Activated CD8-positive, alpha-beta T cell treated with anti-CD3 and anti-CD28 coated beads for 36 hours (primary cell): ENCODE measurements at regions not wholly inside any gene's neighbourhood (a gene's known extent, or its start where the extent isn't known, plus 50 kb on each side); places are given as distances from the start of the nearest gene placed in this dataset.

ENCODE experiments used
- ATAC-seq: fragments of 200-7000 bp; cut with Tn5 transposase; one replicate; pipeline ENCODE4 v1.10.0; 2021; ENCODE audit warnings: mild to moderate bottlenecking, moderate library complexity
- CTCF ChIA-PET: fragments of 350-600 bp; sonication (Branson Sonifier 250); formaldehyde crosslinking; loops from one replicate; lab custom pipeline; 2021; ENCODE audit warnings: antibody characterized with exemption; lab: Charles Lee
- POLR2A ChIA-PET: fragments of 350-600 bp; sonication (Branson Sonifier 250); formaldehyde crosslinking; loops from one replicate; lab custom pipeline; 2021; ENCODE audit warnings: antibody characterized with exemption; lab: Charles Lee
- DNase-seq: peaks from one replicate; pipeline ENCODE4 v3.0.0-alpha.2; 2020
- H3K27ac Mint-ChIP-seq: one replicate; pipeline ENCODE4 v1.8.0; 2021; ENCODE audit warnings: mild to moderate bottlenecking, mixed read lengths
- H3K27me3 Mint-ChIP-seq: one replicate; pipeline ENCODE4 v1.8.0; 2021; ENCODE audit warnings: mixed read lengths
- H3K36me3 Mint-ChIP-seq: one replicate; pipeline ENCODE4 v1.8.0; 2021; ENCODE audit warnings: low read depth, mixed read lengths
- H3K4me1 Mint-ChIP-seq: one replicate; pipeline ENCODE4 v1.8.0; 2021; ENCODE audit warnings: low read depth, mixed read lengths
- H3K4me3 Mint-ChIP-seq: one replicate; pipeline ENCODE4 v1.8.0; 2021; ENCODE audit warnings: mild to moderate bottlenecking, moderate library complexity, mixed read lengths
- H3K9me3 Mint-ChIP-seq: one replicate; pipeline ENCODE4 v1.8.0; 2021; ENCODE audit warnings: mixed read lengths
- intact Hi-C: fragments of 100-400 bp; cut with micrococcal nuclease; formaldehyde crosslinking; loops from one replicate; pipeline ENCODE4 v1.10.0; 2022
- TF ChIP-seq, protein P1 (sequence below): fragments of 200-600 bp; IDR thresholded peaks from one replicate; pipeline ENCODE4 v1.8.0; 2022; ENCODE audit warnings: antibody characterized with exemption, mild to moderate bottlenecking

DNA sequence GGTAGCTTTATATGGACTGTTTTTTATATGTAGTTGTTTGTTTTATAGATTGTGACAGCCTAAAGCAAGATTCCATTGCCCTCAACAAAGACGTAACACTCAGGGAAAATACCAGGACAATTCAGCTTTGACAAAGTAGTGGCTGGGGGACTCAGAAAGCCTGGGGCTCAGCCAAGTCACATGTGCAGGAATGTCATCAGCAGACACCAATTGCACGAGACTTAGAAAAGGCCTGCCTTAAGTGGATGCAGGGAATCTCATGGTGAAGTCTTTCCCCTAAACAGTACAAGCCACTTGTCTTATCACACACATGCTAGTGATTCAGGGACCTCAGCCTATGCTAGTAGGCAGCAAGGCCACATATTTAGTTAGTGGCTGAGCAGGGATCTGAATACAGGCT, 381.8 kb upstream of the THBS1 start:
- ChIA-PET CTCF (no interaction called here), POLR2A (no interaction called here)
- Mint-ChIP-seq H3K4me3 (no peak overlapping the region), H3K9me3 (no peaks in the 10 kb centered on the region), H3K4me1 (no peaks in the 10 kb centered on the region), H3K27ac (no peak overlapping the region), H3K36me3 (no peaks in the 10 kb centered on the region), H3K27me3 (peaks cover 6% of the 10 kb centered on the region)
- DNase-seq = no peak
- no peak for ATAC-seq
- intact Hi-C loops = no loop called here
- TF ChIP-seq, protein P1, sequence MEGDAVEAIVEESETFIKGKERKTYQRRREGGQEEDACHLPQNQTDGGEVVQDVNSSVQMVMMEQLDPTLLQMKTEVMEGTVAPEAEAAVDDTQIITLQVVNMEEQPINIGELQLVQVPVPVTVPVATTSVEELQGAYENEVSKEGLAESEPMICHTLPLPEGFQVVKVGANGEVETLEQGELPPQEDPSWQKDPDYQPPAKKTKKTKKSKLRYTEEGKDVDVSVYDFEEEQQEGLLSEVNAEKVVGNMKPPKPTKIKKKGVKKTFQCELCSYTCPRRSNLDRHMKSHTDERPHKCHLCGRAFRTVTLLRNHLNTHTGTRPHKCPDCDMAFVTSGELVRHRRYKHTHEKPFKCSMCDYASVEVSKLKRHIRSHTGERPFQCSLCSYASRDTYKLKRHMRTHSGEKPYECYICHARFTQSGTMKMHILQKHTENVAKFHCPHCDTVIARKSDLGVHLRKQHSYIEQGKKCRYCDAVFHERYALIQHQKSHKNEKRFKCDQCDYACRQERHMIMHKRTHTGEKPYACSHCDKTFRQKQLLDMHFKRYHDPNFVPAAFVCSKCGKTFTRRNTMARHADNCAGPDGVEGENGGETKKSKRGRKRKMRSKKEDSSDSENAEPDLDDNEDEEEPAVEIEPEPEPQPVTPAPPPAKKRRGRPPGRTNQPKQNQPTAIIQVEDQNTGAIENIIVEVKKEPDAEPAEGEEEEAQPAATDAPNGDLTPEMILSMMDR = no peak

DNA sequence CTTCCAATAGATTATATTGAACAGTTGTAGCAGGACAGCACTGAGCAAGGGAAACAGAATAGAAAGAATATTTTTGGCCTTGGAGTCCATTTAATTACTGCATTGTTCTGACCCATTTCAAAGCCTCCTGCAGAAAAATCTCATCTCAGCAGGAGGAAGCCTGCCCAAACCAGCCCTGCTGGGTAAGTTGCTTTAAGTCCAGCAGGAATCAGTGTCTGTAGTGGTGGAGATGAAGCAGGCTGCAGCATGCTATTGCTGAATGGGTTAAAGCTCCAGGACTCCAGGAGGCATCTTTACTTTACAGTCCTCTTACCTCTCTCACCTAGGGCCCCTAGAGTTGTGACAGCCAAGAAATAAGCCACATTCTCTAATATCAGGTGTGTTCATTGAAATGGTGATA, 380.3 kb upstream of the THBS1 start:
- TF ChIP-seq, protein P1 = no peak
- ATAC-seq = no peak
- ChIA-PET POLR2A (no interaction called here), CTCF (interaction anchor here (1.2 kb wide), 1 partner anchor 32 kb away, joined by 3 read pairs; no protein-coding TSS in a partner anchor)
- DNase-seq = no peak
- no peak overlapping the region for H3K4me3 Mint-ChIP-seq
- no peak overlapping the region for H3K27ac Mint-ChIP-seq
- no peaks in the 10 kb centered on the region for H3K36me3 Mint-ChIP-seq
- no peaks in the 10 kb centered on the region for H3K4me1 Mint-ChIP-seq
- no peaks in the 10 kb centered on the region for H3K9me3 Mint-ChIP-seq
- peaks cover 7% of the 10 kb centered on the region for H3K27me3 Mint-ChIP-seq
- intact Hi-C loops = no loop called here

- Mint-ChIP-seq H3K4me1 (no peaks in the 10 kb centered on the region), H3K27me3 (peaks cover 10% of the 10 kb centered on the region), H3K27ac (no peak overlapping the region), H3K4me3 (no peak overlapping the region), H3K9me3 (no peaks in the 10 kb centered on the region), H3K36me3 (no peaks in the 10 kb centered on the region)
- TF ChIP-seq, protein P1 = no peak
- CTCF ChIA-PET = interaction anchor here (1.0 kb wide), 1 partner anchor 30 kb away, joined by 3 read pairs; no protein-coding TSS in a partner anchor
- DNase-seq (no peak), ATAC-seq (no peak)
- intact Hi-C loops = no loop called here
- POLR2A ChIA-PET = no interaction called here
Observed at GRCh38 chr15:39202641-39203040, 378.2 kb upstream of the THBS1 start.

- H3K27ac Mint-ChIP-seq = no peak overlapping the region
- POLR2A ChIA-PET = no interaction called here
- H3K4me3 Mint-ChIP-seq = no peak overlapping the region
- no peaks in the 10 kb centered on the region for H3K4me1 Mint-ChIP-seq
- ATAC-seq (no peak), DNase-seq (no peak)
- H3K27me3 Mint-ChIP-seq = peaks cover 10% of the 10 kb centered on the region
- intact Hi-C loops = no loop called here
- CTCF ChIA-PET = no interaction called here
- H3K9me3 Mint-ChIP-seq = no peaks in the 10 kb centered on the region
- TF ChIP-seq, protein P1 = no peak
- H3K36me3 Mint-ChIP-seq = no peaks in the 10 kb centered on the region
Observed at GRCh38 chr15:39204031-39204430, 376.8 kb upstream of the THBS1 start.

- intact Hi-C loops = no loop called here
- ATAC-seq = no peak
- H3K27me3 Mint-ChIP-seq = peaks cover 10% of the 10 kb centered on the region
- no peaks in the 10 kb centered on the region for H3K9me3 Mint-ChIP-seq
- no peaks in the 10 kb centered on the region for H3K36me3 Mint-ChIP-seq
- ChIA-PET POLR2A (interaction anchor here (0.6 kb wide), 1 partner anchor 50 kb away, joined by 3 read pairs; no protein-coding TSS in a partner anchor), CTCF (no interaction called here)
- no peak for DNase-seq
- H3K4me3 Mint-ChIP-seq = no peak overlapping the region
- no peaks in the 10 kb centered on the region for H3K4me1 Mint-ChIP-seq
- H3K27ac Mint-ChIP-seq = no peak overlapping the region
- TF ChIP-seq, protein P1 = no peak
Observed at GRCh38 chr15:39205081-39205480, 375.8 kb upstream of the THBS1 start.
